ENCODE measurements at regions not wholly inside any gene's neighbourhood (a gene's known extent, or its start where the extent isn't known, plus 50 kb on each side); places are given as distances from the start of the nearest gene placed in this dataset.

- TF ChIP-seq CTCF (IDR thresholded peaks at IDR 0.05) = no peak
- no peak for TF ChIP-seq POLR2AphosphoS5 (IDR thresholded peaks at IDR 0.05)
- no peak for TF ChIP-seq POLR2A (IDR thresholded peaks at IDR 0.05)
These were observed 345.9 kb upstream of the RIOK2 start for GRCh38 chr5:97528941-97529340.
